Mucosa of descending colon (tissue), 3 donors: ENCODE measurements at regions not wholly inside any gene's neighbourhood (a gene's known extent, or its start where the extent isn't known, plus 50 kb on each side); places are given as distances from the start of the nearest gene placed in this dataset.

ENCODE experiments used
- ATAC-seq: fragments of 200-7000 bp; cut with Tn5 transposase; one replicate; pipeline ENCODE4 v1.9.1; 2020; ENCODE audit warnings: mild to moderate bottlenecking, moderate library complexity
- DNase-seq, 3 donors: peaks; one replicate each; pipeline ENCODE4 v3.0.0-alpha.2; 2020
- H3K36me3 ChIP-seq: fragments of 200-600 bp; one replicate; pipeline ENCODE4 v1.8.0; 2021; ENCODE audit warnings: low read depth, mild to moderate bottlenecking
- H3K4me1 ChIP-seq: fragments of 200-600 bp; one replicate; pipeline ENCODE4 v1.8.0; 2021; ENCODE audit warnings: low read depth, mild to moderate bottlenecking
- H3K4me3 ChIP-seq: fragments of 200-600 bp; one replicate; pipeline ENCODE4 v1.8.0; 2021; ENCODE audit warnings: mild to moderate bottlenecking
- H3K9me3 ChIP-seq: fragments of 200-600 bp; one replicate; pipeline ENCODE4 v1.8.0; 2021; ENCODE audit warnings: mild to moderate bottlenecking
- intact Hi-C, 2 donors: fragments of 100-400 bp; cut with DNase I in 1 of 2; cut with micrococcal nuclease in 1 of 2; formaldehyde crosslinking; loops; one replicate each; pipeline versions ENCODE4 v1.11.0 to v1.11.1; 2022; cut with DNase I, micrococcal nuclease
- TF ChIP-seq, protein P1 (sequence below): fragments of 200-600 bp; IDR thresholded peaks from one replicate; pipeline ENCODE4 v1.8.0; 2022; ENCODE audit warnings: antibody characterized with exemption, mild to moderate bottlenecking
- donor health status: DM: no; HTN: no; CAD: no; lungs with moderate emphysema.
- donor health status: DM: no; HTN: no; CAD: no.
- donor health status: DM: no; HTN: yes; CAD: no.

- ATAC-seq = no peak
- H3K4me3 ChIP-seq = no peak overlapping the region
- H3K4me1 ChIP-seq = no peaks in the 10 kb centered on the region
- no peak for DNase-seq
- no peaks in the 10 kb centered on the region for H3K9me3 ChIP-seq
- intact Hi-C loops = no loop called here
- TF ChIP-seq, protein P1, sequence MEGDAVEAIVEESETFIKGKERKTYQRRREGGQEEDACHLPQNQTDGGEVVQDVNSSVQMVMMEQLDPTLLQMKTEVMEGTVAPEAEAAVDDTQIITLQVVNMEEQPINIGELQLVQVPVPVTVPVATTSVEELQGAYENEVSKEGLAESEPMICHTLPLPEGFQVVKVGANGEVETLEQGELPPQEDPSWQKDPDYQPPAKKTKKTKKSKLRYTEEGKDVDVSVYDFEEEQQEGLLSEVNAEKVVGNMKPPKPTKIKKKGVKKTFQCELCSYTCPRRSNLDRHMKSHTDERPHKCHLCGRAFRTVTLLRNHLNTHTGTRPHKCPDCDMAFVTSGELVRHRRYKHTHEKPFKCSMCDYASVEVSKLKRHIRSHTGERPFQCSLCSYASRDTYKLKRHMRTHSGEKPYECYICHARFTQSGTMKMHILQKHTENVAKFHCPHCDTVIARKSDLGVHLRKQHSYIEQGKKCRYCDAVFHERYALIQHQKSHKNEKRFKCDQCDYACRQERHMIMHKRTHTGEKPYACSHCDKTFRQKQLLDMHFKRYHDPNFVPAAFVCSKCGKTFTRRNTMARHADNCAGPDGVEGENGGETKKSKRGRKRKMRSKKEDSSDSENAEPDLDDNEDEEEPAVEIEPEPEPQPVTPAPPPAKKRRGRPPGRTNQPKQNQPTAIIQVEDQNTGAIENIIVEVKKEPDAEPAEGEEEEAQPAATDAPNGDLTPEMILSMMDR = no peak
- H3K36me3 ChIP-seq = no peaks in the 10 kb centered on the region
Measured at GRCh38 chr1:93773049-93773838, 91.6 kb upstream of the BCAR3 start.

- intact Hi-C loops = no loop called here
- TF ChIP-seq, protein P1 = no peak
- H3K4me3 ChIP-seq = no peak overlapping the region
- ATAC-seq (no peak), DNase-seq (no peak)
- H3K4me1 ChIP-seq = no peaks in the 10 kb centered on the region
- no peaks in the 10 kb centered on the region for H3K9me3 ChIP-seq
- no peaks in the 10 kb centered on the region for H3K36me3 ChIP-seq
Measured at GRCh38 chr1:93771843-93772242, 90.2 kb upstream of the BCAR3 start.

GRCh38 chr1:93770640-93771039 lies 89.0 kb upstream of the BCAR3 start:
- intact Hi-C loops = no loop called here
- Histone ChIP-seq H3K9me3 (no peaks in the 10 kb centered on the region), H3K36me3 (no peaks in the 10 kb centered on the region), H3K4me3 (no peak overlapping the region), H3K4me1 (no peaks in the 10 kb centered on the region)
- no peak for ATAC-seq
- TF ChIP-seq, protein P1 = no peak
- DNase-seq = no peak

- H3K4me1 ChIP-seq = no peaks in the 10 kb centered on the region
- H3K36me3 ChIP-seq = no peaks in the 10 kb centered on the region
- TF ChIP-seq, protein P1 = no peak
- DNase-seq = no peak
- H3K4me3 ChIP-seq = no peak overlapping the region
- ATAC-seq = no peak
- no peaks in the 10 kb centered on the region for H3K9me3 ChIP-seq
- intact Hi-C loops = no loop called here
Measured at GRCh38 chr1:93769777-93770176, 88.1 kb upstream of the BCAR3 start.

DNA sequence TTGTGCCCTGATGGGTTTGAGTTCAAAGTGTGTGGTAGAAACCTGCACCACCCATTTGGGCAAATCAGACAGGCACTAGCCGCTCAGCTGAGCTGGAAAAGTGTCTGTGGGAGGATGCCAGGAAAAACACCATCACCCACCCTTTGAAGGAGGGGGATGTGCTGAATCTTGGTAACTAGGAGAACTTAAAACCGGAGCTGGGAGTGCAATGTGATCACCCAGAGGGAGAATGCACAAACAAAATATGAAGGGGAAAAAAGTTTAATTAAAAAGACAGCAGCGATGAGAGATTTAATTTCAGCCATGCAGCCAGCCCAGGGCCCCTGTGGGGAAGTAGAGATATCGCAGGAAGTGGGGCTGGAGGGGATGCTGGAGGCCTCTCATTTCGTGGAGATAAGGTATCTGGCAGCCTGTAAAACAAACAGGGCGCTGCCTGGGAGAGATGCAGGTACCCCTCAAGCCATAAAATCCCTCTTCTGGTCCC lies 86.8 kb upstream of the BCAR3 start:
- Histone ChIP-seq H3K4me3 (no peak overlapping the region), H3K4me1 (no peaks in the 10 kb centered on the region), H3K9me3 (no peaks in the 10 kb centered on the region), H3K36me3 (no peaks in the 10 kb centered on the region)
- ATAC-seq (no peak), DNase-seq (no peak)
- TF ChIP-seq, protein P1 = no peak
- intact Hi-C loops = no loop called here
